HG03280 (cell line): ENCODE measurements at regions not wholly inside any gene's neighbourhood (a gene's known extent, or its start where the extent isn't known, plus 50 kb on each side); places are given as distances from the start of the nearest gene placed in this dataset.

Source experiments
- ATAC-seq: cut with Tn5 transposase; IDR thresholded peaks from one replicate; pipeline ENCODE4 v1.9.1; 2021; ENCODE audit warnings: mild to moderate bottlenecking, moderate library complexity; ENCODE audit not compliant: unreplicated experiment

DNA sequence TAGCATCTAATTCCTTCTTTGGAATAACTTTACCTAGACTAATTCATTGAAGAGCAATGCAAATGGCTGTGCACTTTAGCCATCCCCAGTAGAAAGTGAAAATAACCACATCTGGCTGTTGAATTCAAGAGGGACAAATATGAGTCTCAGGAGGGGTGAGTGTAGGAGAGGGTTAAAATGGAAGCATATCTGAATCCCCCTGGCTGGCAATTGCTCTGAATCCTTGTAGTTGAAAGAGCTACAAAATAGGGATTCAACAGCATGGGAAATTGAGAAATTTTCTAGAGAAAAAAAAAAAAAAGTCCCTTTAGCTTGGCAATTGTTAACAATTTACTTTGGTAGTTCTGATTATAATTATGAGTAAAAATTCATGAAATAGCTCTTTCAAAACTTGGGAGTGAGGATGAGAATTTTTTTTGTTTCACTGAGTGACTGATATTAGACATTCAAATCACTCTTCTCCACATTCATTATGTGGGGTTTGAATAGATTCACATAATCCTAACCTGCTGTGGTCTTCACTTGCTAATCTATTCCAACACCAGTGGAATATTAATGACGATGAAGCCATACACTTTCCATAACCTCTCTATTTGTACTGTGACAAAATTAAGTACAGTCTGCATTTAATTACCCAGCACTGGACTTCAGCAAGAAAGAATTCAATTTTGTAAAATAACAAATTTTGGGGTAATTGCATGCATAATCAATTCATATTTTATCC lies 569.0 kb upstream of the MCTP2 start:
- no peak for ATAC-seq

DNA sequence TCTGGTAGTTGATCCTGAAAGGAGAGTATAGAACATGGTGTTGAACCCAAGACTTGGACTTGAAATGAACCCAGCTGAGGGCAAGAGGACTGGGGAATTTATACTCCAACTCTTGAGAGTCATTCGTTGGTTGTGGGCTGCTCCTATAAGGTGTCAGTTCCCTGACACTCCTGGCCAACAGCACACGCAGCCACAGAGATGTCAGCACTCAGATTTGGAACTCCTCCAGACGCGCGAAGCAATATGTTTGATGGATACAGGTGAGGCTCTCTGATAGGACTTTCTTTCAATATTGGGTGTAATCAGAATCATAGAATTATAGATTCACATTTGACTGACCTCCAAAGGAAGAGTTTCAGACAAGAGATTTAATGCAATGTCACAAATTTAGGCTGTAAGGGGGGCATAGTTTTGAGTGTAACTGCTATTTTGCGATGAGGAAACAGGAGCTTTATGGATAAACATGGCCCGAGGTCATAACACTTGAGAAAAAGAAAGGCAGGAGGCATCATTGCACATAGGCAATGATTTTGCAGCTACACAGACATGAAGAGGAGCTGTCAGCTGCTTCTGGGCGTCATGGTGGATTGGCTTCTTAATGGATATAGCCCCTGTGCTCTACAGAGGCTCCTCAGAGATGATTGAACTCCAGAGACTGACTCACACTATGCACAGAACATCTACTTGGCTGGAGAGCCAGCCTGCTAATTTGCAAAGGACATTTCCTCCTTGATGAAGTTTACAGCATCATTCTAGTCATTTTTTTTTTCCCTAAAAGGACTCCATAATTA lies 569.2 kb upstream of the RGMA start:
- no peak for ATAC-seq

DNA sequence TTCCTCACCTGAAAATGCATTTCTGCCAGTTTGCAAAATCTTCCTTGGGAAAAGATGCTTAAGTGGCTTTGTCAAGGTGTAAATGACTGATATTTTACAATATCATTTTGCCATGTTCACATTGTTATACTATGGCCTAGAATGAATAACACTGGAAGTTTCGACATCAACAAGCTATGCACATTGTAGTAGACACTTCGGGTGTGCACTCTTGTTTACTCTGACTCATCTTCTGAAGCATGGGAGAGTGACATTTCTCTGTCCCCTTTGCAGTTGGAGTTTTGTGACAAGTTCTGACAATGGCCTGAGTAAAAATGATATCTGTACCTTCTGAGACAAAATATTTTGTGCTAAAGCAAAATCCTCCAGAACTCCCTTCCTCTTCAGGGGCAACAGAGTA lies 567.0 kb upstream of the RGMA start:
- ATAC-seq = no peak

DNA sequence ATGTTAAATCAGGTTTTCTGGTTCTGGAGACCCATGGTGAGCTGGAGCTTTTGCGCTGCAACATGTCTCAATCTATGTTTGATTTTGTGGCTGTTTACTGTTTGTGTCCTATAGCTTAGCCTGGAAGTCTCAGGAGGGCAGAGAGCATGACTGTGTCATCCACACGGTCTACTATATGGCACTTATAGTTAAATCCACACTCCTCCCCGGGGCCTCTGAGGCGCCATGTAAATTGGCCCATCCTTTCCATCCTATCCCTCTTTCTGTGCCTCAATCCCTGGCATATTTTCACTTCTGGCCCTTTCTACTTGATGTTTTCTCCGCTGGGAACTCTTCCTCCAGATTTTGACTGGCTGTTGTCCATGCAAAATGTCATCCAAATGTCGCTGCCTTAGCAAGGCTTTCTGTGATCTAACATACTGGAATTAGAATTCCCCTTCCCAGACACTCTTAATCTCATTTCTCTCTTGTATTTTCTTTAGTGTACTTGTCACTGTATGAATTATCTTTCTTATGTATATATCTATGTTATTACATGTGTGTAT lies 560.8 kb upstream of the RGMA start:
- ATAC-seq = no peak

DNA sequence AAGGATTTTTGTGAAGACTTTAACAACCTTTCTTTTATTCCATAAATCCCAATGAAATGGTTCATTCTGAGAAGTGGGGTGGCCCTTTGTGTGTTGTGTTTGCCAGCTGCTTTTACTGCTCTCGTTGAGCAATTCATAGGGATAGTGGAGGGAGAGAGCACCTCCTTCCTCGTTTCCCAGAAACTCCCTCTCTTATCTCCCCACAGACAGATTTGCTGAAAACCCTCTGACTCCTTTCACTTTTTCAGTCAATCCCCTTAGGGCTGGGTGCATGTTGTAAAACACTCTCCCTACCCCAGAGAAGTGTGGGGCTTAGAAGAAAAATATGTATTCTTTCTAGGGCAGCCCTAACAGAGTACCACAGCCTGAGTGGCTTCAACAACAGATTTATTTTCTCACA lies 557.2 kb upstream of the RGMA start:
- no peak for ATAC-seq

DNA sequence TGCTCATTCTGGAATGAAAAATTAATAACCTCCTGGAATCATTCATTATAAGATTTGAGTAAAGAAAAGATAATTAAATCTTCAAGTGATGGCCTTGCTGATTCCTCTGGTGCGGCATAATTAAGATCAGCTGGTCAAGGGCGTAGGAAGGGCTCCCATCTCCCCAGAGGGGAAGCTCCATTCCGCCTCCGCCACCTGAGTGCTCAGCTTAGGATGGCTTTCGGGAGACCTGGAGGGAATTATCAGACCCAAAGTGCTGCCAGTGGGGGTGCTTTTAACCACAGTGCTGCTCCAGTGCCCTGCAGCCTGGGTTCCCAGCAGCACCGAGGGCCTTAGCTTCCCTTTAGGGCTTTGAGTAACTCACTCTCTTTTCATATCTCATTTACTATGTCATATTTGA lies 556.6 kb upstream of the RGMA start:
- no peak for ATAC-seq

DNA sequence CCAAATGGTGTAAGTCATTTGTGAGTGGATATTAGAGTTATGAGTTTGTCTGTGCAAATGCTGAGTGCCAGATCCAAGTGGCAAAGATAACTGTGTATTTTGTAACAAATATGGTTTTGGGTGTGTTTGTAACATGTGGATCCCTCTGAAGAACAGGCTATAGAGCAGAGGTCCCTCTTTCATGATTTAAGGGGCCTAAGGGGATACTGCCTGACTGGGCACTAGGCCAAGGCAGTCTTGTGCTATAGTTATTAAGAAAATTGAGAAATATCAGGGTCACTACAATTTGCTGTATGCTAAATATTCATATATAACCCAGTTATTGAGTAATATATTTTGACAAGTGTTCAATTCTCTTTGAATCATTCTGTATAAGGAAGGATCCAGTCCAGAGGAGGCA lies 555.6 kb upstream of the RGMA start:
- ATAC-seq = no peak

DNA sequence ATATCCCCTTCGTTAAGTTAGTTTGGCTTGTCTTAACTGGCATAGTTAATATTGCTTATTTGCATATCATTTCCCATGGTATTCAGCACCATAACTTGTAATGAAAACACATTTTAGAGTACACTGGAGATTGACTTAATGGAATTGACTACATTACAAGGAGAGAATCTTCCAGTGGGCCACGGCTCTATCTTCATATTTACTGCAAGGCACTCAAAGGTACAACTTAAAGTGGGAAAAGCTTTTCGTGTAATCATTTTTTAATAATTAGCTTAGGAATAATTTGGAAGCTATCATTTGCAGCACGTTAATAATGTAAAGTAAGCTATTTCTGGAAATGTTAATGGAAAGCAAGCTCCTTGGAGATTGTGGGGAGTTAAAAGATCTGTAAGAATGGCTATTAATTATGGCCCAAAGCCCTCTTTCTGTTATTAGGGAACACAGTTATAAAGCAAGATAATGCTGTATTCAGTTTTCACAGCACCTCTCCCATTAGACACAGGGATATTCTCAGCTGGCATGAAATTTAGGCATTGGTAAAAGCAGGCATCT lies 551.5 kb upstream of the RGMA start:
- ATAC-seq = no peak

DNA sequence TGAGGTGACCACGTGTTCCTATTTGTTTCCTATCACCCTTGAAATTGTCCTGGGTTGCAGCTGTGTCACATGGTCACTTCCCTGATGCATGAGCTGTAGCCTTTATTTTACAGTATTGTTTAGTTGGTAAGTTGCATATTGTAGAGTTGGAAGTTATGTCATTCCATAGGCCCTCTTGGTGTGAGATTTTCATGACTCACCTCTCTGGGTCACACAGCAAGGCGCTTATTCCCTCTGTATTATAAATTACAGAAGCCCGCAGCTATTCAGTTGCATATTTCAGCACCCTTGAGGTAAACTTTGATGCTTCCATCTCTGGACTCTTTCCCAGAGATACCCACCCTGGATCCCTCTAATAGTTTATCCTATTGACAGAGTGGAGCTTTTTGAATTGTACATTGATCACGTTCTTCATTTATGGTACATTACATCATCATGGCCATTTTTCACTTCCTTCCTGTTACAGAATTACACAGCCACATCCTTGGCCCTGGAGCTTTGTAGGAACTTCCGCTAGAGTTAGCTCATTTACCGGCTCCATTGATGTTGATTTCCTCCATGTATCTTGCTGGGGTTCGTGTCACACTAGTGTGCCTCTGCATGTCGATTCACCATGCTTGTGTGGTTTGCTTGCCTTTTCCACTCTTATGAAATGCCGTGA lies 543.1 kb upstream of the RGMA start:
- no peak for ATAC-seq

DNA sequence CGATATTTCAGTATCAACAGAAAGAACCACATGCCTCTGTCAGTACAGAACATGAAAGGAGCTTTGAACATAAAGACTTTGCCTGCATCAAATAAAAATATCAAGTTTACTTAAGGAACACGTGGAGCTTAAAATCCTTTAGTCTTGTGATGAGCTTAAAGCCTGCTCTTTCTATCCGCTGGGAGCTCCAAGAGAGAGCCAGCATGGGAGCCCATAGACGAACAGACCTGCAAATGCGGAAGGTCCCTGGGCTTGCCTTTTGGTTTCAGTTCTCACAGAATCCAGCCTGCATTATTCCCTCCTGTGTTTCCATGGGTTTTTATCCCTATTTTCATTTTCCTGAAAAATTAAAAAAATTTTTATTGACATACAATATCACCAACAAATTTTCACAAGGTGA lies 530.6 kb upstream of the RGMA start:
- ATAC-seq = no peak

DNA sequence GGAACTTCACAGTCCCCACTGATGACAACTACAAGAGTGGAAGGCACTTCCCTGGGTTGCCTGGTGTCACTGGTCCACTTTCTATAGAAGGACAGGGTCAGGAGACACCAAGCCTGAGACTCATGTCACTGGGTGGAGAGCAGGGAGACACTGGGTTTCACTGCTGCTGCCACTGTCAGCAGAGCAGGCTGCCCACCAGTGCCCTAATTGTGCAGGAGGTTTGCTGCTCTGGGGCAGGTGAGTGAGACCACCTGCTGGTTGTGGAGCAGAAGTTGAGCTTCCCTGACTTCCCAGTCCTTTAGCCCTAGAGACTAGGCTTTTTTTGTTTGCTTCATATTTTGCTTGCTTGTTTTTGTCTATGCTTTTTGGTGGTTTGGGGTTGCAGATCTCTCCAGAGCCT lies 528.4 kb upstream of the RGMA start:
- ATAC-seq = no peak

DNA sequence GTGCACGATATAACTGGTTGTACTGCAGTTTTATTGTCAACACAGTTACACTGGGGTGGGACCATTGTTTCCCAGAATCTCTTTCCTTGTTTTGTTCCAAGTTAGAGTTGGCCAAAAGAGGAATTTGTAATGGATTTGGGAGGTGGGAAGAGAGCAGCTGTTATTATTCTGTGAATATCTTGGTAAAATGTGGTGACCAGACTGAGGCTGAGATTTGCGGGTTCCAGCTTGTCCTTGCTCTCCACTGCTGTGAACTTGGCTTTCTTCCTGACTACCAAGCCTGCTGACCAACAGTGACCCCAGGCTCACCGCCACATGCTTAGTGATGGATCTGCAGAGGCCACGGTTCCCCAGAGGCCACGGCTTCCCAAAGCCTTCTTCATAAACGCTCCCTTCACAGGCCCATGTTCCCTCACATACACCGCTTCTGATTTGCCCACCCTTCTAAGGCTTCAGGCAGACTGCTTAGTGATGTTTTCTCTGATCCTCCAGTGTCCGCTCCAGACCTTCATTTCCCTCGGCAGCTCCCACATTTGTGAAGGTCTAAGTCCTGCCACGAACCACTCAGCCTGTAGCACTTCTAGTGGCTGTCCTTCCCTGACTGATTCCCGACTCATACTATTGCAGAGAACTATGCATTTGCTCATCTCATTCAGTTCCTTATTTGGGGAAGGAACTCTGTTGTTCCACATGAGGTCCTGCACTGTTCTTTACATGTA lies 525.5 kb upstream of the RGMA start:
- ATAC-seq = no peak

DNA sequence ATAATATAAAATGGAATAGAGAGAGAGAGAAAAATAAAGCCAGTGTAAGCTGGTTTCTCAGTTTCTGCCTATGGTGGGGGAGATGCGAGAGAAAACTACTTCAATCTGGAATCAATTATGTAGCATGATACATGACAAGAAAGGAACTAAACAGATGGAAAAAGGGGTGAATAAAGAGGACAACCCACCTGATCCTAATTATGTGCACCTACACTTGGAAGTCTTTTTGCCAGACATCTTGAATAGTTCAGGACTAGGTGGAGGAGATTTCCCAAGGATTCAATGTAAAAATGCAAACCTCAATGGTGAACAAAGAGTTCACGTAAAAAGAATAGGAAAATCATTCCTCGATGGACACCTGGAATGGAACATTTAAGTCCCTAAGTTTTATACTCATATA lies 524.4 kb upstream of the RGMA start:
- ATAC-seq = no peak

DNA sequence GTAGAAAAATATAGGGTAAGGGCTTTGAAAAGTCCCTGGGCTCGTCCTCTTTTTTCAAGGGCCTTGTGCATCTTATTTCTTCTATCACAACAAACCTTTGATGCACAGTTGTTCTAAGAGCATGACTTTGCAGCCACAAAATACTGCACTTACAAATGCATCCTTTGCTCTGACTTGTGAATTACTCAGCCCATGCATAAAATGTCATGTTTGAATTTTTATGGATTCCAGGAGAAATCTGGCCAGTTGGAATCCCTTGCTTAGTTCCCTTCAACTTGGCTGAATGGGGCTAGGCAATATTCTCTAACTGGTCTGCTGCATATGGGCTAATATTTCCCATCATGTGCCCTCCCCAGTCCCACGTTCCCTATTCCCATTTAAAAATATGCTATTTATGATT lies 523.9 kb upstream of the RGMA start:
- ATAC-seq = no peak

DNA sequence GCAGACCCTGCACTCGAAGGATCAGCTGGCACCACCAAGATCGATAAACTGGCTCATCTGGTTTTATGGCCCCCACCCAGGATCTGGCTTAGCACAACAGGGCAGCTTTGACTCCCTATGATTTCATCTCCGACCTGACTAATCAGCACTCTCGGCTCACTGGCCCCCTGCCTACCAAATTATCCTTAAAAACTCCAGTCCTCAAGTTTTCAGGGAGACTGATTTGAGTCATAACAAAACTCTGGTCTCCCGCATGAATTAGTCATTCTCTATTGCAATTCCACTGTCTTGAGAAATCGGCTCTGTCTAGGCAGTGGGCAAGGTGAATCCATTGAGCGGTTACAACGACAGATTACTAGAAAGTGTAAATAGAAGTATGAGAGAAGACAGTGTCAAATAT lies 521.9 kb upstream of the RGMA start:
- no peak for ATAC-seq

DNA sequence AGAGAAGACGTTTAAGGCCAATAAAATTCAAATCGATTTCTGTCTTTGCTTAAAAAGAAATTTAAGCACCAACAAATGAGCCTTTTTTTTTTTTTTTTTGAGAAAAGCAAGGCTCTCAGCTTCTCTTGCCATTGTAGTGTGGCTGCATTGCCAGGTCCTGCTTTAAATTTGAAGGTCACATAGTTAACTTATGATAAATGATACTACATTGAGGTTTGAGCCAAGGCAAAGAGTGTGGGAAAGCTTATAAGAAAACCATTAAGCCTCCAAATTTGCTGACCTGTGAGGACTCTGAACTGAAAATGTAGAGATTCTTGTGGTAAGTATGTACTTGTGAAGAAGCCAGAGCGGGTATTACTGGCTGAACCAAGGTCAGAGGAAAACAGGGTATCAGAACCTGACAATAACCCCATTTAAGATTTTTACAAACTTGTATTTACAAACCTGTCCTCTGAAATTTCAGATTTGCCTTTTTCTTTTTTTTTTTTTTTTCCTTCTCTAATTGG lies 519.7 kb upstream of the RGMA start:
- no peak for ATAC-seq

DNA sequence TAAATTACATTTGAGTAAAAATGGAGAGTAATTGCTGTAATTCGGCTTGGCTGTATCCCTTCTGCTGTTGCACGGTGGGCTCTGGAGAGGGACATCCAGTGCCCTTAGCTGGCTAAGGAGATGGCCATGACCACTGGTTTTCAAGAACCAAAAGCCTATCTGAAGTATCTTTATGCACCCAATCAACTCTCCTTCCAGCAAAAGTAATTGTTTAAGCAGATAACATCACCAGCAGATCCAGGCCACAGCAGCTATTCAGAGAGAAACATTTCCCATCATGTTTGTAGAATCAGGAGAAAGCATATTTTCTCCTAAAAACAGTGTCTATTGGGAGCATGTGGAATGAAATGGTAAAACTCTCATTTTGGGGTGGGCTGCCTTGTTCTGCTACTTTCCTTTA lies 514.5 kb upstream of the RGMA start:
- no peak for ATAC-seq

DNA sequence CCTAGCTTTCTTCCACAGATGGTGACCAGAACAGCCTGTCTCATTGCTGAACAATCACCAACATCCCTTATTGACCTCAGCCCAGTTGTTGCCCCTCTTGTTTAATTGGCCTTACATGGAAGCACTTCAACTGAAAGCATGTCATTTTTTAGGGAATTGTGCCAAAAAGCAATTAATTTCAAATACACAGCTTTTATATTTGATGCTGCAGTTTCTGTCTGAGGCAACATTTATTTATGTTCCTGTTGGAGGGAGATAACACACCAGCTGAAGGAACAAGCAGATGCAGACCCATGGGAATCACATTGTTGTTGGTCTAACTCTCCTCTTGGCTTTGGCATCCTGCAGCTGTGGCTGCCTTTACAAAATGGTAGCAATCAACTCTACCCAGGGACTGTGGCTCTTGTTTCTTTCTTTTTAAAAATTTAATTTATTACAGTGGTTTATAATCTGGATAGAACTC lies 498.1 kb upstream of the RGMA start:
- ATAC-seq = no peak

DNA sequence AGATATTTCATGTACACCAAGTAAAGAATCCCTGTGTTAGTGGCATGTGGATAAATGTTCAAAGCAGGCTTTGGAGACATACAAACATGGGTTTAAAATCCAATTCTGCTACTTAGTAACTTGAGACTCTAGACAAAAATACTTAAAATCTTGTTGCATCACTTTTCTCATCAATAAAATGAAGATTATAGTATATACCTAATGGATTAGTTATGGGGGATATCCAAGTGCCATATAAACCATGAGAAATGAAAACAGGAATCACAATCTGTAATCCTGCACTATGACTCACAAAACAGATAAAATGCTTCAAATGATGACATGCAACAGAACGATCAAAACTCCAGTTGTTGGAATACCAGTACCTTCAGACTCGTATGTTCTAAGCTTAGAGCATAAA lies 496.0 kb upstream of the RGMA start:
- ATAC-seq = no peak

DNA sequence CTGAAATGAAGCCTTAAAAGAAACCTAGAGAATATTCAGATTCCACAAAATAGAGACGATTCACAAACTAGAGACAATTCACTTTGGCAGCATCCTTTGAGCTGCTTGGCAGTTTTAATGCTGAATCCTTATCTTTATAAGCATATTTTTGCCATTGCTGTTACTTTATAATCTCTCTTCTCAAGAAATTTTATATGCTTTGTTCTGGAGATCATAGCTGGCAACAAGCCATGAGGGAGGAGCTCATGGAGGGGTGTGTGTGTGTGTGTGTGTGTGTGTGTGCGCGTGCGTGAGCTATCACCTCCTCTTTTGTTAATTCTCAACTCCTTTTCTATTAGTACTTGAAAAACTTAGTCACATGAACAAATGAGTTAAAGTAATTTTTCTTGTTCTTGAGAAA lies 495.0 kb upstream of the RGMA start:
- no peak for ATAC-seq

DNA sequence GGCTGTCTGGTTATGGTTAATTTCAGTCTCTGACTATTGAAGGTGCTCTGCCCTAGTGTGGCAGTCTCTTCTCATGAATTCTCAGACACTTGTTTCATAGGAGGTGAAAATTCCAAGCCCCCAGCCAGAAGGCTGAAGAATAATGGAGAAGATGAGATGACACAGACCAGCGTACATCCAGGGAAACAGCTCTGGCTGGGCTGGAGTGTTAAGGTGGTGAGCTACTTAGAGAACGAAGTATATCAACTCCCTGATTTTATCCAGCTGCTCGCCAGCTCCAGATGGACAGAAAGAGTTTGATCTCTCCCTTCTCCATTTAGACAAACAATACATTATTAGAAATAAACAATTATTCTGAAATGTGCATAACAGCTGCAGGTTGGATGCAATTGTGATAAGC lies 494.5 kb upstream of the RGMA start:
- ATAC-seq = no peak
